SK-N-SH (cell line): ENCODE measurements at regions not wholly inside any gene's neighbourhood (a gene's known extent, or its start where the extent isn't known, plus 50 kb on each side); places are given as distances from the start of the nearest gene placed in this dataset.

ENCODE experiments used
- CTCF ChIP-seq: fragments of 200-600 bp; sonication (generic); IDR thresholded peaks from 2 replicates; pipeline ENCODE4 v1.6.1; 2017; ENCODE audit warnings: antibody characterized with exemption, mild to moderate bottlenecking, moderate library complexity
- EP300 ChIP-seq, 2 experiments: IDR thresholded peaks; 2 replicates each; pipeline versions ENCODE4 v1.4.0 to v1.6.1; 2012; ENCODE audit warnings: borderline replicate concordance in 1 of 2, low read depth in 1 of 2, low read length in 1 of 2
- GATA2 ChIP-seq: sonication (generic); formaldehyde crosslinking; IDR thresholded peaks from 2 replicates; pipeline ENCODE4 v1.5.0; 2020; ENCODE audit warnings: mild to moderate bottlenecking, missing genetic modification reagents
- RAD21 ChIP-seq: IDR thresholded peaks from 2 replicates; pipeline ENCODE4 v1.6.1; 2012; ENCODE audit warnings: mild to moderate bottlenecking, low read length
- SIN3A ChIP-seq: IDR thresholded peaks from 2 replicates; pipeline ENCODE4 v1.6.1; 2012; ENCODE audit warnings: low read depth, mild to moderate bottlenecking, low read length, moderate library complexity, borderline replicate concordance
- YY1 ChIP-seq: IDR thresholded peaks from 2 replicates; pipeline ENCODE4 v1.4.0; 2012; ENCODE audit warnings: low read depth, mild to moderate bottlenecking
- TF ChIP-seq, protein P1 (sequence below): IDR thresholded peaks from 2 replicates; pipeline ENCODE4 v1.4.0; 2012; ENCODE audit warnings: low read depth, borderline replicate concordance

- TF ChIP-seq CTCF (no peak), RAD21 (no peak), SIN3A (no peak), EP300 (IDR thresholded peaks at IDR 0.05; ENCODE audit: borderline replicate concordance in 1 of 2, low read depth in 1 of 2, low read length in 1 of 2) (no peak), YY1 (no peak), GATA2 (CRISPR knock-in tag) (no peak)
- TF ChIP-seq, protein P1, sequence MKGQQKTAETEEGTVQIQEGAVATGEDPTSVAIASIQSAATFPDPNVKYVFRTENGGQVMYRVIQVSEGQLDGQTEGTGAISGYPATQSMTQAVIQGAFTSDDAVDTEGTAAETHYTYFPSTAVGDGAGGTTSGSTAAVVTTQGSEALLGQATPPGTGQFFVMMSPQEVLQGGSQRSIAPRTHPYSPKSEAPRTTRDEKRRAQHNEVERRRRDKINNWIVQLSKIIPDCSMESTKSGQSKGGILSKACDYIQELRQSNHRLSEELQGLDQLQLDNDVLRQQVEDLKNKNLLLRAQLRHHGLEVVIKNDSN = no peak
Measured at GRCh38 chr18:39942702-39943101, 2012.3 kb upstream of the PIK3C3 start.
